Gastroesophageal sphincter (tissue), 3 donors: ENCODE measurements at regions not wholly inside any gene's neighbourhood (a gene's known extent, or its start where the extent isn't known, plus 50 kb on each side); places are given as distances from the start of the nearest gene placed in this dataset.

Experiments used
- CTCF ChIP-seq, 4 experiments: fragments of 200-600 bp in 2 of 4; fragments of 450-650 bp in 2 of 4; sonication (generic) in 1 of 4; IDR thresholded peaks; one replicate each; pipeline ENCODE4 v1.5.1; 2017 to 2019; ENCODE audit warnings: antibody characterized with exemption in 4 of 4, mild to moderate bottlenecking in 2 of 4, moderate library complexity in 2 of 4
- POLR2A ChIP-seq, 2 donors: fragments of 450-650 bp; IDR thresholded peaks; one replicate each; pipeline ENCODE4 v1.6.1; 2017; ENCODE audit warnings: antibody characterized with exemption in 2 of 2, mild to moderate bottlenecking in 2 of 2, moderate library complexity in 1 of 2

- TF ChIP-seq POLR2A (IDR thresholded peaks at IDR 0.05) (no peak), CTCF (IDR thresholded peaks at IDR 0.05) (no peak)
These were observed 93.6 kb upstream of the FAM174B start for GRCh38 chr15:92749216-92749615.
